Fibroblast of skin of back (primary cell): ENCODE measurements at regions not wholly inside any gene's neighbourhood (a gene's known extent, or its start where the extent isn't known, plus 50 kb on each side); places are given as distances from the start of the nearest gene placed in this dataset.
A peak's percentile ranks its signal among the peaks of the same experiment; 100 is the strongest.
"Not testable (repeated sequence)": the region's sequence is repeated elsewhere in the genome, so short reads cannot be mapped to it uniquely, and the experiment has no call there.

Experiments used
- DNase-seq: peaks from one replicate; pipeline ENCODE4 v3.0.0-alpha.2; 2013

DNA sequence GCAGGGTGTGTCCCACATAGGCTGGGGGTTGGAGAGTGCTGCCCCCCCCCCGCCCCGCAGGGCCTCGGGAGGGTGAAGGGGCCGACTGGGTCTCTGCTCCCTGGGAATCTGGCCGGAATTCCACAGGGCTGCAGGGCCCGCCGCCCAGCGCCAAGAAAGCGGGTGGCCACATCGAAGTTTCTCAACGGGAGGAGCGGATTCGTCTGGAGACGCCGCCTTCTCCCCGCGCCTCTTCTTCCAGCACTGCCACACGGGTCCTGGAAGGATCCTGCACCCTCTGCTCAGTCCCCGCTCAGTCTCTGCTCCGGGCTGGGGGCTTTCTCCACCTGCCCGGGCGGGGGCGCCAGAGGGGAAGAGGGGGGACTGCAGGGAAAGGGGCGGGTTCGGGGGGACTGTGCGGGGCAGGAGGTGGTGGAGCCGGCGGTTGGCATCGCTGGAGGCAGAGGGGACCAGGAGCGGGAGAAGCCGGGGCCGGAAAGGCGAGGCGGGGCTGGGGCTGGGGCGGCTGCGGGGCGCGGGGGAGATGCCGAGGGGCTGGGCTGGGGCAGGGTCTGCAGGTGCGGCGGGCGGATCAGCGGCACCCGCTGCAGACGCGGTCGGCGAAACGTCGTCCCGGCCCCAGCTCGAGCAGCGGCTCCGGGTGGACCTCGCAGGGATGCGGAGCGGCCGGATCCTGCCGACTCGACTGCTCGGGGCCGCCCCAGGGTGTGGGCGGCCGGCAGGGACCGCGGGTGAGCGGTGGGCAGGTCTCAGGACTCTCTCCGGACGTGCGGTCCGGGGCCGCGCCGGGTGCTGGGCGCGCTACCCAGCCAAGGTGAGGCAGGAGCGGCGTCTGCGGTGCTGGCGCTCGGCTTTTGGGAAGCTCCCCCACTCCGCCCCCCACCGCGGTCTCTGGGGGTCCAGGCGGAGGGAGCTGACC, 811.4 kb upstream of the TMEM132C start:
- peak; percentile 13 for DNase-seq

DNA sequence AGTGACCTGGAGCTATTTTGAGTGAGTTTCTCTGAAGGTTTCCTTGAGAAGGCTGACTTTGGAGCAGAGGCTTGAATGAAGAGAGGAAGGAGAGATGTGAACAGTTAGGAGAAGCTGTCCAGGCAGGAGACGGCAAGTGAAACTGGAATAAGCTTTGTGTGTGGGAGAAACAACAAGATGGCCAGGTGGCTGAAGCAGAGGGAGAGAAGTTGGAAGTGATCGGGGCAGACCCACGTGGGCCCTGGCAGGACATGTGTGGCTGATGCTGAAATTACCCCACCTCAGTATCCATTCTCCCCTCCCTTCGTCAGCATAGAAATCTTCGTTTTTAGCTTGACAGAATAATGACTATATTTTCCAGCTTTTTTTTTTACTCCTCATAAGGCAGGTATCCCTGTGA, 809.2 kb upstream of the TMEM132C start:
- DNase-seq: no peak

DNA sequence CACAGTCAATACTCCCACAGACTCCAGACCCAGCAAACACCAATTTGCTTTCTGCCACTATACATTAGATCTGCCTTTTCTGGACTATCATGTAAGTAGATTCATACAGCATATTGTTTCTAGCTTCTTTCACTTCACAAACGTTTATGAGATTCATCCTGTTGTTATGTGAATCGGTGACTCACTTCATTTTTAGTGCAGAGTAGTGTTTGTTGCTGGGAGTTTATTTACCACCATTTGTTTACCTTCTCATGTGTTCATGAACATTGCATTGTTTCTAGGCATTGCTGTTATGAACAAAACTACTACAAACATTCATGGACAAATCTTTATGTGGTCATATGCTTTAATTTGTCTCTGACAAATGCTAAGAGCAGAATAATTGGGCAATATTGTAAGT, 807.8 kb upstream of the TMEM132C start:
- no peak for DNase-seq

DNA sequence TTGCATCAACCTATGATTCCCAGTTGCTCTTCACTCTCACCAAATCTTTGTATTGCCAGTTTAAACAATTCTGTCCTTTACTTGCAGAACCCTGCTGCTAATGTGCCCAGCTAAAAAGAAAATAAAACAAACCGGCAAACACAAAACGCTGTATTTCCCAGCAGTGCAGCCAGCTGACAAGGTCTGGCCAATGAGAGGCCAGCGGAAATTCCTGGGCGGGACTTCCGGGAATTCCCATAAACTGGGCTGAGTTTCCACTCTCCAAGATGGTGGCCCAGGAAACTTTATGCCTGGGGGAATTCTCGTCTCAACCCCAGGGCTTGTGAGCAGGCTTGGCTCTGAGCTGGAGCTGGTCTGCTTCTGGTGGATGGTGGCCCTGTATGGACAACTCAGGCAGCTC, 807.3 kb upstream of the TMEM132C start:
- DNase-seq: no peak

DNA sequence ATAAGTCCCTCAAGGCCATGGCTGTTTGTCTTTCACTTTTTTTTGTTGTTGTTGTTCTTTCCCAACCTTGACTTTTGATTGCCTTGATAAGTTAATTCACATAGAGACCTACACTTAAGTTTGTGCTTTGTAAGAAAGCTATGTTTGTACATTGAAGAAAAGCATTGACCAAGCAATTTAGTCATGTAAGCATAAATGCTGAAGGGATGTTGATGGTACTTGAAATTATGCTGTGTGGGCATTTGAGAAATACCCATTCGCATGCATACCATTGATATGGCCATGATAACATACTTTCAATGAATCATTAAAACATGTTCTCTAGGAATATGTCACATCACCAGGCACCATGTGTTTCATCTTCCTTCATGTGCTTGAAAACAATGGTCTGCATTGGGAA, 803.7 kb upstream of the TMEM132C start:
- DNase-seq: no peak

DNA sequence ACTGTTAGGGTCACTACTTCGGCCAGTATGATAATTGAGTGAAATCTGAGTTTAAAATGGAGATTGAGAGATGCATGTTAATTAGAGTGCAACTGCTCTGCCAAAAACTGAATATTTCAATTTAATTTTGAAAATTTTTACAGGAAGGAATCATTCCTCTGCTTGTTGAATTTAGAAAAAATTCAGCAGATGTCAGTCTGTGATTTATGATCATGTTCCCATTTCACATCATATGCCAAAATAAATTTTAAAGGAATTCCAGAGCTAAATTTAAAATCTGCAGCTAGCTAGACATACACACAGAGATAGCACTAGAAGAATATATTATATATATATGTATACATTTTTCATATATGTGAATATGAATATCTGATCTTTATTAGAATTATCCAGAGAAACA, 797.6 kb upstream of the TMEM132C start:
- no peak for DNase-seq

DNA sequence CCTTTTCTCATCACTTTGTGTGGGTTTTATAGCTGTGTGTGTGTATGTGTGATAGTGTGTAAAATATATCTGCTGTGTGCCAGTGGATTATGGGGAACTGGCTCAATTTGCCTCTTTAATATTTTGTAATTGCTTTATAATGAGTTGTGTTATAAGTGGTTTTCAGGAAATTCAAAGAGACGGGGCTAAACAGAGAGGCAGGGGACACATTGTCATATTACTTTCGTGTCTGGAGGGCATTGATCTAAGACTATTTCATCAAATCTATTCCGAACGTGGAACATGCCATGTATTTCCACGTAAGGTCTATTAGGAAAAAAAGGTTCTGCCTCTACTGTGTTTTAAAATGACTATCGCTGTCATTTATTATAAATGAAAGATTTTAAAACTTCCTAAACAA, 793.2 kb upstream of the TMEM132C start:
- no peak for DNase-seq

DNA sequence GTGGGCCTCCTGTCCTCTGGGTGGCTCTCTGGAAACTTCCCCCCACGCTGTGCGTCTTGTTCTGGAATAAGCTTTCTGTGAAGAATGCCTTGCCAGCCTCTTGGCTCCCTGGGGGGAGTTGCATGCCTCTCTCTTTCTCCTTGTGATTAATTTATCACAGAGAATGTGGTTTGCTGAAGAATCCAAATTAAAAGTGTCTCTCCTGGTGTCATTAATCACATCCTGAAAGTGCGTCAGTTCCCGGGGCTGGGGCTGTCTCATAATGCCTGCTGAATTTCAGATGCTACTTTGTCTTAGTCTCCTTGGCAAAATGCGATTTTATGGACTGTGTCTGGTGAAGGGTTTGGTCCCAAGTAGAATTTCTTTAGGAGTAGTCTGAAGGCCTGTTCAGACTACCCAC, 787.7 kb upstream of the TMEM132C start:
- peak; percentile 46 for DNase-seq

DNA sequence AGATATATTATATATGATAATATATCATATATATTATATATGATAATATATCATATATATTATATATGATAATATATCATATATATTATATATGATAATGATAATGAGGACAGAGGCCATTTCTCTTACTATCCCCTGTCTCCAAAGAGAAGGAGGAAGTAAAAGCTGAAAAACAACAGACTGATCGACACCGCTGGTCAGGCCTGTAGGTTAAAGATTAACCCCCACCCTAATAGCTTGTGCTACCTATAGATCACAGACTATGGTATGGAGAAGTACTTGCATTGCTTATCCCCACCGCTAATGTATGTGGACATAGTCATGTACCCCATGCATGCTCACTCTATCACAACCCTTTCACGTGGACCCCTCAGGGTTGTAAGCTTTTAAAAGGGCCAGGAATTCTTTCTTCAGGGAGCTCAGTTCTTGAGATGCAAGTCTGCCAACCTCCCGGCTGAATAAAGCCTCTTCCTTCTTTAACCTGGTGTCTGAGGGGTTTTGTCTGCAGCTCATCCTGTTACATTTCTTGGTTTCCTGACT, 786.1 kb upstream of the TMEM132C start:
- DNase-seq: no peak

DNA sequence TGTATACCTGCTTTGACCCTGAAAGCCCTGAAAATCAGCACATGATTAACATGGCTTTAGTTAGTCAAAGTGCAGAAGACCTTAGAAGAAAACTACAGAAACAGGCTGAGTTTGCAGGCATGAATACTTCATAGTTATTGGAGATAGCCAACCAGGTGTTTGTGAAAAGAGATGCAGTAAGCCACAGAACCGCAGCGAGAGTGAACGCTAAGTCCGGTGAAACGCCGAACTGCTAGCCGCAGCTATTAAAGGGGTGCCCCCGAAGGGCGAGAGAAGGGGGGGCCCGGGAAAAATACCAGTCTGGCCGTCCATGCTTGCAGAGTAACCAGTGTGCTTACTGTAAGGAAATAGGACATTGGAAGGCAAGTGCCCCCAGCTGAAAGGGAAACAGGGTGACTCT, 784.0 kb upstream of the TMEM132C start:
- DNase-seq: no peak

DNA sequence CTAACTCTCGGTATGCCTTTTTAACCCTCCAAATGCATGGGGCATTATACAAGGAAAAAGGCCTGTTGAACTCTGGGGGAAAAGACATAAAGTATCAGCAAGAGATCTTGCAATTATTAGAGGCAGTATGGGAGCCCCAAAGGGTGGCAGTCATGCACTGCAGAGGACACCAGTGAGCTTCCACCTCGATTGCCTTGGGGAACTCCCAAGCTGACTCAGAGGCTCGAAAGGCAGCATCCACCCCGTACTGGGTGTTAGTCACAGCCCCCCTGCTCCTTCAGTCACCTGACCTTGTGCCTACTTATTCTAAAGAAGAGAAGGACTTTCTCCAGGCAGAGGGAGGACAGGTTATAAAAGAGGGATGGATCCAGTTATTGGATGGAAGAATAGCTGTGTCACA, 781.4 kb upstream of the TMEM132C start:
- DNase-seq: peak; percentile 90

DNA sequence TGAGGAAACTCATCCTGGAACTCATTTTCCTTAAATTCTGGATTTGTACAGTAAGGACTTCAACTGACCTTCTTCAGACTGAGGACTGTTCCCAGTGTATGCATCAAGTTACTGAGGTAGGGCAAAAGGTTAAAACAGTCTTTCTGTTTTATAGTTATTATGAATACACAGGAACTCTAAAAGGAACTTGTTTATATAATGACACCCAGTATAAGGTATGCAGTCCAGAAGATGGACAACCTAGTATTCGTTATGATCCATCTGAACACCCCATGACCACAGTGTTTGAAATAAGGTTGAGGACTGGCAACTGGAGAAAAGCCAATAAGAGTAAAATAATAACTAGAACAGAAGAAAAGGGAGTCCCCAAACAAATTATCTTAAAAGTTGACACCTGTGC, 779.9 kb upstream of the TMEM132C start:
- DNase-seq: peak; percentile 52

DNA sequence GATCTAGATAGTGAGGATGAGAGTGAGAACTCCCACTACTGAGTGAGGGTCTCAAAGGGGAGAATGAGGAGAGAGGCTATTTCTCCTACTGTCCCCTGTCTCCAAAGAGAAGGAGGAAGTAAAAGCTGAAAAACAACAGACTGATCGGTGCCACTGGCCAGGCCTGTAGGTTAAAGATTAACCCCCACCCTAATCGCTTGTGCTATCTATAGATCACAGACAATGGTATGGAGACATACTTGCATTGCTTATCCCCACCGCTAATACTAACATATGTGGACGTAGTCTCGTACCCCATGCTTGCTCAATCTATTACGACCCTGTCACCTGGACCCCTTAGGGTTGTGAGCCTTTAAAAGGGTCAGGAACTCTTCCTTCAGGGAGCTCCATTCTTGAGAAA, 777.9 kb upstream of the TMEM132C start:
- DNase-seq: no peak

DNA sequence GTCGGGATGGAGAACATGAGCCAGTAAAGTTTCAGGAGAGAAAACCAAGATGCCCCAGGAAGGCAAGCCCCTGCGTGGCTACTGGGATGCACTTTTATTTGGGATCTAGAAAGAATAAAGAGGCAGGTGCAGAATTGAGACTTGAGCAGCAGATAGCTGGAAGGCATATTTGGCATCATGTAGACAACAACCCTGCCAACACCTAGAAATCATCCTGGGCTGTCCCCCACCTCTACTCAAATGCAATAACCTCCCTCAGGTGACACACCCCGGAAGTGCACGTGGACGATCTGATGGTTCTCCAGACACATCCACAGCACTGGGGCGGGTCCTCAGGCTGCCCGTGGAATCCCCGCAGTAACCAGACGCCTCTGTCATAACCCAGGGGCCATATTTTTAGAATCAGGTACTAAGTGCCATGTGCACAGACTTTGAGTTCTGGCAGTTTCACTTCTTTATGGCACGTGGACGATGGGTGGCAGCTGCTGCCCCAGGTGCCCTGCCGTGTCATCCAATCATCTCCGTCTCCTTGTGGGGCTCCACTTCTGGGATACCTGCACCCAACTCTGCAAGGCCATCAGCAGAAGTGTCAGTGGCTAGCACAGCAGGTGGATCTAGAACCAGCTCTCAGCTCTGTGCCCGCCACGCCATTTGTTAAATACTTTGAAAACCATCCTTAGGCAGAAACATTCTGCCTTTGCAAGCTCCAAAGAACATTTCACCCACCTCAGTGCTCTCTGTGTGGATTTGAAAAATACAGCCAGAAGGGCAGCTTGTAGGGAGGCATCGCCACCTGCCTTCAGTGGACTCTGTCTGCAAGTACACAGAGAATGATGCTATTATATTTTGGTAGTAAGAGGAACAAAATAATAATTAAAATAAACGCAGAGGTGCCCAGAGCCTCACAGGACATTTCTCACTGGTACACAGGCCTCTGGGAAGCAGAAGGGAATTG, 771.7 kb upstream of the TMEM132C start:
- DNase-seq: no peak

DNA sequence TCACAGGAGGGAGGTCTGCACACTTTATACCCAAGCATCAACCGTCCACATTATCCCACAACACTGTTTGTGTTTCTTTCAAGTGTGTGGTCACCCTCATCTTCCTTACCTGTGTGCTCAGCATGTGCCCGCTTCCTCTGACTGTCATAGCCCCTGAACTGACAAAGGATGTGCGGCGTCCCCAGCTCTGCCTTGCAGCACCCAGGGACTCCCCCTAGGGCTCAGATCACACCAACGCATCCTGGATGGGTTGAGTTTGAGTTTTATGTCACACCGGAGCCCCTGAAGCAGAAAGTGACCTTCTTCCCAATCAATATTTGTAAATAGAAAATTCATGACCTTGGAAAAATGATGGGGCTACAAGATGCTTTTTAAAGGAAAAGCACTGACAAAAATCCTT, 770.7 kb upstream of the TMEM132C start:
- DNase-seq: no peak

DNA sequence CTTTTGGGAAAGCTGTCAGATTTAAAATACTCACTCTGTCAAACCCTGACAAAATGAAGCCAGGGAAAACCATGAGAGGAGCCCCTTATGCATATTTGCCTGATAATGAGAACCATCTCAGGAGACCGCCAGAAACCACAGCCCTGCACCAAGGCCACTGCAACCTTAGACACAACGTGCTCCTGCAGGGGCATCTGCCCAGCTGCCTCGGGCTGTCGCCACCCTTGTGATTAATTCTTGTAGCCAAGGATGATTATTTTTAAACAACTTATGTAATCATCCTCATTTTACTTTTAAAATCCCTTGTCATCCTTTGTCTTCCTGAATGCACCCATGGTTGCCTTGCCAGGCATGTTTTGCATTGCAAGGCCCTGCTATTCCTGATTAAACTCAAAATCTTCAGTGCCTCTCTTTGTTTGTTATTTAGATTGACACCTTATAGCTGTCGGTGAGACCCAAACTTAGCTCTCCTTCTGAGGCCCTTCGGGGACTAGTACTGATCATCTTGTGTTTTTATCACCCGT, 766.4 kb upstream of the TMEM132C start:
- no peak for DNase-seq

DNA sequence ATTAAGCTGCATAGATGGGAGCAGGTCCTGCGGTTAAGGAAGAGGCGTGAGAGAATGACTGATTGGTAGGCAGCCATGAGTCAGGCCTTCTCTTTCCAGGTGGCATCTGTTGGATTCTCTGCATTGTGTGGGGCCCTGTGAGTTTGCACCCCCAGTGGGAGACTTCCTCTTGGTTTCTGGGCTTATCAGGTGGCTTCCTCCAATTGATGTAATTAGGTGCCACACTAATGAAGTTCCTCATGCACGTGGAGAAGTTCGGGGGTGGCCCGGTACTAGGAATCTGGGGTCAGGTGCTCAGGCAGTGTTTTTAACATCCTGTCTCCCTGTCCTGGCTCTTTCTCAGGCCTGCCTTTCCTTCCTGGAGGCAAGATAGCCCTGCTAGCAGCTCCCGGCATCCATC, 765.1 kb upstream of the TMEM132C start:
- no peak for DNase-seq

DNA sequence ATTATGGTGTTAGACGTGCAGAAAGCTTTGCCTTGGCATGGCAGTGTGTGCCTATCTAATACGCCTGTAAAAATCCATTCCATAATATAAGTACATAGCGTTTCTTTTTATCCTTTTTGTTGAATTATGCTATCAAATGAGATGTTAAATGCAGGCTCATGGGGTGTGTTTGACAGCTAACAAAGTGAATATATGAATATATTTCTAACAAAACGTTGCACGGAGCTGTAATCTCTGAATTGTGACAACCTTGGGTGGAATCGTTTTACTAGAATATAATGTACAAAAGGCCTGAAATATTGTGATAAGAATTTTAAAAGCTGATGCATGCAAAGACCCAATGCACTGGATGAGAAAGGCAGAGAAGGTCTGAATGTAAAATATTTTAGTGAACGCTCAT, 763.7 kb upstream of the TMEM132C start:
- DNase-seq: no peak

DNA sequence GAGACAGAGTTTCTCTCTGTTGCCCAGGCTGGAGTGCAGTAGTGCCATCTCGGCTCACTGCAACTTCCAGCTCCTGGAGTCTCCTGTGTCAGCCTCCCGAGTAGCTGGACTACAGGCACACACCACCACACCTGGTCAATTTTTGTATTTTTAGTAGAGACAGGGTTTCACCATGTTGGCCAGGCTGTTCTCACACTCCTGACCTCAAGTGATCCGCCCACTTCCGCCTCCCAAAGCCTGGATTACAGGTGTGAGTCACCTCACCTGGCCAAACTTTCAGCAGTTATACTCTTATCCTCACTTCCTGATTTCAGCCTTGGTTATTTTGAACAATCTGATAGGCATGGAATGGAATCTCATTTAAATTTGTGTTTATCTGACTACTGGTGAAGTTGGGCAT, 763.0 kb upstream of the TMEM132C start:
- not testable (repeated sequence) for DNase-seq

DNA sequence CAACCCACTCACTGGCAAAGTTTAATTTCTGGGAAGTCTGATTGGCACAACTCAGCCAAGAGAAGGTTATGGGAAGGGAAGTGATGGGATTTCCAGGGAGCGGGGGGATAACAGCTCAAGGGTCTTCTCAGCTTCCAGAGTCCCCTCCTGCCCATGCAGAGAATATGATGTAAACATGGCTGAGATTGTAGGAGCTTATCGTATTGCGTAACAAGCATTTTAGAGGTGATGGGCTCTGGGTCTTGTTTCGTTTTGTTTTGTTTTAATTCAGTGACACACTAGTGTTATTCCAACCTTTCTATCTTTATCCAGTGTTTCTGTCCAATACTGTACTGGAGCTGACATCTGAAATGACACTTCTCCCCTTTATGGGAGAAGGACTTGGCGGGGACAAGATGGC, 762.1 kb upstream of the TMEM132C start:
- no peak for DNase-seq

DNA sequence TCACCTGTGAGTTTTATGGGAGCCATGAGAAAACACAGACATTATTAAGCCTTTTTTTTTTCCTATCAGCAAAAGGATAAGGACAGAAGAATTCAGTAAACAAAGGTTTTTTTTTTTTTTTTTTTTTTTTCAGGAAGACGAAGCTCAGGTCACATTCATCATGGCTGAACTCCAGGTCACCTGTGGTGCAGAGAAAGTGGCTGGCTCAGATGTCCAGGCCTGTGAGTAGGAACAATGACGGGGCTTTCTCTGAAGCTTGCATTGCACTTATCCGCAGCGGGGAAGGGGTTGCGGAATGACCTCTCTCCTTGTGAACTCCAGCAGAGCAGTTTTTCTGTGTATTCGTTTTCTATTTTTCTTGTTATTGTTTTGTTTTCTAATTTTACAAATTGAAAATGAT, 759.6 kb upstream of the TMEM132C start:
- DNase-seq: no peak

DNA sequence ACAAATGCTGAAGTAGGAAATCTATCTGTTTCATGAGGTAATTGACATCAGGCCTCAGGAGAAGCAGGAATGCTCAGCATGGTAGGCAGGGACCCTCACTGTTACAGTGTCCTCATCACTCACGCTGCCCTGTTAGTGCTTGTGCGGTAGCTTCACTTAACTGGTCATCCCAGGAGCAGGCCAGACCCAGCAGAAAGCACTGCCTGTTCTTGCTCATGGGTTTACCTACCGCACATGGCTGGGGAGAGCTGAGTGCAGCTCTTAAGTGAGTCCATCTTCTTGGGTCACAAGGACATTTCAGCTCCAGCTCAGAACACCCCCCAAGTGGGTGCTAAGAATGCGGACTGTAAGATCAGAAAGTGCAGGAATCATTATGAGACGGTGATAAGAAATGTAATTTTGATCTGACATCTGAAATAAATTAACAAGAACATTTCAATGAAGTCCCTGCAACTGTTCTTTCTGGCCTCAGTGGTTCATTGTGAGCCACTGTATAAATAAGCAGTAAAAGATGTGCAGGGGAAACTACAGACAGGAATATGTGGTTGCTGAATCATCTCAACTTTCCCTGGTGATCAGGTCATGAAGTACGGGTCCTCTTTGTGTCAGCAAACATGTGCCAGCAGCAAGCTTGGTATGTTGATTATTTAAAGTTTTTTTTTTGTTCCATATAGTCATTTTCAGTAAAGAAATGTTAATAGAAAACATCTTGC, 757.7 kb upstream of the TMEM132C start:
- DNase-seq: peak; percentile 89
